Breast epithelium (tissue), 3 donors: ENCODE measurements at regions not wholly inside any gene's neighbourhood (a gene's known extent, or its start where the extent isn't known, plus 50 kb on each side); places are given as distances from the start of the nearest gene placed in this dataset.

Experiments used
- POLR2A ChIP-seq: fragments of 450-650 bp; IDR thresholded peaks from one replicate; pipeline ENCODE4 v1.6.1; 2016; ENCODE audit warnings: antibody characterized with exemption, mild to moderate bottlenecking, moderate library complexity
- TF ChIP-seq, protein P1 (sequence below), 3 donors: fragments of 450-650 bp; IDR thresholded peaks; one replicate each; pipeline ENCODE4 v1.5.1; 2016 to 2017; ENCODE audit warnings: antibody characterized with exemption in 3 of 3, mild to moderate bottlenecking in 3 of 3, moderate library complexity in 3 of 3

DNA sequence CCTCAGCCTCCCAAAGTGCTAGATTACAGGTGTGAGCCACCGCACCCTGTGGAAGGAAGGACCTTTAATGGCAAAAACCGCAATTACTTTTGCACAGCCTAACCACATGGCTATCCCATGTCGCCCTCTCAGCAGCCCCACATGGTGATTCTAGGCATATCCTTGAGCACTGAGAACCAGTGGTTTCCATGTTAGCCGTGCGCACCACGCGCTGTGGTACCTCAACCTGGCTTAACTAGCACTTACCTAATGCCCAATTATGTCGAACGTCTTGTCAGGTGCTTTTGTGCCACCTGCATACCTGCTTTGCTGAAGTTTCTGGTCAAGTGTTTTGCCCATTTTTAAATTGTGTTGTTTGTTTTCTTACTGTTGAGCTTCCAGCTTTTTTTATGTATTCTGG is 697.9 kb downstream of the BRD1 start:
- TF ChIP-seq, protein P1, sequence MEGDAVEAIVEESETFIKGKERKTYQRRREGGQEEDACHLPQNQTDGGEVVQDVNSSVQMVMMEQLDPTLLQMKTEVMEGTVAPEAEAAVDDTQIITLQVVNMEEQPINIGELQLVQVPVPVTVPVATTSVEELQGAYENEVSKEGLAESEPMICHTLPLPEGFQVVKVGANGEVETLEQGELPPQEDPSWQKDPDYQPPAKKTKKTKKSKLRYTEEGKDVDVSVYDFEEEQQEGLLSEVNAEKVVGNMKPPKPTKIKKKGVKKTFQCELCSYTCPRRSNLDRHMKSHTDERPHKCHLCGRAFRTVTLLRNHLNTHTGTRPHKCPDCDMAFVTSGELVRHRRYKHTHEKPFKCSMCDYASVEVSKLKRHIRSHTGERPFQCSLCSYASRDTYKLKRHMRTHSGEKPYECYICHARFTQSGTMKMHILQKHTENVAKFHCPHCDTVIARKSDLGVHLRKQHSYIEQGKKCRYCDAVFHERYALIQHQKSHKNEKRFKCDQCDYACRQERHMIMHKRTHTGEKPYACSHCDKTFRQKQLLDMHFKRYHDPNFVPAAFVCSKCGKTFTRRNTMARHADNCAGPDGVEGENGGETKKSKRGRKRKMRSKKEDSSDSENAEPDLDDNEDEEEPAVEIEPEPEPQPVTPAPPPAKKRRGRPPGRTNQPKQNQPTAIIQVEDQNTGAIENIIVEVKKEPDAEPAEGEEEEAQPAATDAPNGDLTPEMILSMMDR (IDR thresholded peaks at IDR 0.05): no peak
- TF ChIP-seq POLR2A: no peak
